HUES6 (cell line): ENCODE measurements at regions not wholly inside any gene's neighbourhood (a gene's known extent, or its start where the extent isn't known, plus 50 kb on each side); places are given as distances from the start of the nearest gene placed in this dataset.

Experiments used
- H3K27ac ChIP-seq: 2 replicates; pipeline ENCODE4 v1.7.0; 2013; ENCODE audit warnings: low read depth, mild to moderate bottlenecking, low read length, inconsistent platforms
- H3K27me3 ChIP-seq: 2 replicates; pipeline ENCODE4 v1.6.1; 2013; ENCODE audit warnings: low read length; ENCODE audit not compliant: control insufficient read depth, insufficient read depth
- H3K36me3 ChIP-seq: 2 replicates; pipeline ENCODE4 v1.6.1; 2013; ENCODE audit warnings: low read length; ENCODE audit not compliant: control insufficient read depth, insufficient read depth
- H3K4me1 ChIP-seq: 2 replicates; pipeline ENCODE4 v1.6.1; 2013; ENCODE audit warnings: low read length; ENCODE audit not compliant: control insufficient read depth, insufficient read depth
- H3K4me3 ChIP-seq: 2 replicates; pipeline ENCODE4 v1.5.1; 2013; ENCODE audit warnings: low read depth, low read length
- H3K9ac ChIP-seq: one replicate; pipeline ENCODE4 v1.6.1; 2013; ENCODE audit warnings: mild to moderate bottlenecking, low read length
- H3K9me3 ChIP-seq: 2 replicates; pipeline ENCODE4 v1.6.1; 2013; ENCODE audit warnings: low read depth, low read length; ENCODE audit not compliant: control insufficient read depth, insufficient read depth

DNA sequence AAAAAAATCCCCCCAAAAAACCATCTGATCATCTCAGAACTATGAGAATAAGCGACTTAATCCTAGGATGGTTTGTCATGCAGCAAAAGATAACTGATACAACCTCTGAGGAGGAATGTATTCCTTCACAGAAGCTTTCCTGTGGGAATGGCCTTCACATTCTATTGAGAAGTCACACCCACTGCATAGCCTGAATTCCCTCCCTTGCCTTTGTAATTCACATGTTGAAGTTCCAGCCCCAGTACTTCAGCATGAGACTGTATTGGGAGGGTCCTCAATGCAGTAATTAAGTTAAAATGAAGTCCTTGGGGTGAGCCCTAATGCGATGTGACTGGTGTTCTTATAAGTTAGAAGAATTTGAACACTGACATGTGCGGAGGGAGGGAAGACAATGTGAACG lies 395.2 kb downstream of the TUSC7 start:
- Histone ChIP-seq H3K27ac (no peak overlapping the region), H3K27me3 (no peaks in the 10 kb centered on the region), H3K4me1 (no peaks in the 10 kb centered on the region; the same call in 1 of the 2 replicates), H3K4me3 (no peak overlapping the region), H3K36me3 (no peaks in the 10 kb centered on the region), H3K9me3 (peaks cover 10% of the 10 kb centered on the region), H3K9ac (no peak overlapping the region)

DNA sequence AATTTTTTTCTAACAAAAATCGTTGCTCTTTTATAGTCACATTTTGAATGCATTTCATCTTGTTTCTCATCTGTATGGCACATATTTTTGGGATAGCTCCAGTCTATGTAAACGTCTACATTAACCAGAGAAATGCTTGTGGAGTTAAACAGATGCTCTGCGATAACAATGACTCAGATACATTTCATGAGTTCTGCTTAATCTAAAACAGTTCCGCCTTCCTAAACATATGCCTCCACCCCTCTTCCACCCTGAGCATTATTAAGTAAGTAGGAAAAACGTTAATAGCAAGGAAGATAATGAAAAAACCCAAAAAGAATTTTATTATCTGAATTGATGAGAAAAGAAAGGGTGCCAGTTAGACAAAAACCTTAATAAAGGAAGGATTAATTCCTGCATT lies 396.1 kb downstream of the TUSC7 start:
- no peaks in the 10 kb centered on the region; the same call in 1 of the 2 replicates for H3K4me1 ChIP-seq
- H3K27ac ChIP-seq = no peak overlapping the region
- no peaks in the 10 kb centered on the region for H3K27me3 ChIP-seq
- no peaks in the 10 kb centered on the region for H3K36me3 ChIP-seq
- H3K4me3 ChIP-seq = no peak overlapping the region
- H3K9me3 ChIP-seq = peaks cover 10% of the 10 kb centered on the region
- H3K9ac ChIP-seq = no peak overlapping the region

DNA sequence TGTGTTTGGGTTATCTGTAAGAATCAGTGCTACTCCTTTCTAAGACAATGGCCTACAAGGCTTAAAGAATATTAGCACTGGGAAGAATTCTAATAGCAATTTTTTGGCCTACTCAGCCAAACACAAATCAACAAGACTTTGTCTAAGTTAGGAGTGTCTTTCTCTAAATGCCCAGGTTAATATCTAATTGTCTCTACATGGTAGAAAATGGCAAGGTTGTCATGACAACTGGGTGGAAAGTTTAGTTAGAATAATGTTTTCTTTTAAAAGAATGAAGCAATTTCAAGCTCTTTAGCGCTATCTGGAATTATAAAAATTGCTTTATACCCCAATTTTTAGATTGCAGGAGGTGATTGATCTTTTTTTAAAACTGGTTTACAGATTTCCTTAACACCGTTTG lies 396.8 kb downstream of the TUSC7 start:
- H3K27ac ChIP-seq = no peak overlapping the region
- H3K36me3 ChIP-seq = no peaks in the 10 kb centered on the region
- peaks cover 10% of the 10 kb centered on the region for H3K9me3 ChIP-seq
- H3K9ac ChIP-seq = no peak overlapping the region
- H3K4me3 ChIP-seq = no peak overlapping the region
- H3K4me1 ChIP-seq = no peaks in the 10 kb centered on the region; the same call in 1 of the 2 replicates
- H3K27me3 ChIP-seq = no peaks in the 10 kb centered on the region

DNA sequence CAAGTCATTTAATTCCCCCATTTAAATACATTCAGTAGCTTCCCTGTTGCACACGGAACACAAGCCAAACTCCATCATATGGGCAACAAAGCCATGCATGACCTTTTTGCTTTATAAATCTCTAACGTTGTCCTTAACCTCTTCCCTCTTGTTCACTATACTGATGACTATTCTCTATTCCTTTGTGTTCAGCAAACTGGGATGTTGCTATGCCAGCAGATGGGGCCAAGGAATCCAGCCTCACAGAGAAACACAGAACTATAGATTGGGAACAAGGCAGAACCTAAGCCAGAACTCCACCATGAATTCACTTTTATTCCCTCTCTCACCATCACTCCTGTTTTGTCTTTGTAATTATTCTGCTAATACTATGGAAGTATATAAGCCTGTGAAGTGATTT lies 398.4 kb downstream of the TUSC7 start:
- H3K27ac ChIP-seq = no peak overlapping the region
- no peaks in the 10 kb centered on the region; the same call in 1 of the 2 replicates for H3K4me1 ChIP-seq
- no peaks in the 10 kb centered on the region for H3K27me3 ChIP-seq
- H3K36me3 ChIP-seq = no peaks in the 10 kb centered on the region
- peaks cover 10% of the 10 kb centered on the region for H3K9me3 ChIP-seq
- no peak overlapping the region for H3K9ac ChIP-seq
- no peak overlapping the region for H3K4me3 ChIP-seq

DNA sequence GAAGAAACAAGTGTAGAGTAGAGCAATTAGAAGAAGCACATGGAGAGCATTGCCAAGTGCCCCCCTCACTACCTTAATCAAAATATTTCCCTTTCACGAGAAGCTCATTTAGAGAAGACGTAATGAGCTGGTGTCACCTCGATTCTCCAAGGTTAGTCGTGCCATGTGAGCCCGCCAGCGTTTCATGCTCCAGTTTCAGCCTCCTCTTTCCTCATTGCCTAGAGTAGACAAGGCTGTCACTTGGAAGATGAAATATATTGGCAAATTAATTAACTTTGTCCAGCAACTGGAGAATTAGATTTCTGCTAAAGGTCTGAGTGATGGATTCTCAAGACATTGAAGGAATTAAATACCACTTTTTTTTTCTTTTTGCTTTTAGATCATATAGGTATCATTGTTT lies 399.6 kb downstream of the TUSC7 start:
- no peaks in the 10 kb centered on the region for H3K36me3 ChIP-seq
- no peak overlapping the region for H3K9ac ChIP-seq
- H3K9me3 ChIP-seq = no peaks in the 10 kb centered on the region
- H3K27me3 ChIP-seq = no peaks in the 10 kb centered on the region
- H3K27ac ChIP-seq = no peak overlapping the region
- peaks cover 2% of the 10 kb centered on the region for H3K4me1 ChIP-seq
- no peak overlapping the region for H3K4me3 ChIP-seq

DNA sequence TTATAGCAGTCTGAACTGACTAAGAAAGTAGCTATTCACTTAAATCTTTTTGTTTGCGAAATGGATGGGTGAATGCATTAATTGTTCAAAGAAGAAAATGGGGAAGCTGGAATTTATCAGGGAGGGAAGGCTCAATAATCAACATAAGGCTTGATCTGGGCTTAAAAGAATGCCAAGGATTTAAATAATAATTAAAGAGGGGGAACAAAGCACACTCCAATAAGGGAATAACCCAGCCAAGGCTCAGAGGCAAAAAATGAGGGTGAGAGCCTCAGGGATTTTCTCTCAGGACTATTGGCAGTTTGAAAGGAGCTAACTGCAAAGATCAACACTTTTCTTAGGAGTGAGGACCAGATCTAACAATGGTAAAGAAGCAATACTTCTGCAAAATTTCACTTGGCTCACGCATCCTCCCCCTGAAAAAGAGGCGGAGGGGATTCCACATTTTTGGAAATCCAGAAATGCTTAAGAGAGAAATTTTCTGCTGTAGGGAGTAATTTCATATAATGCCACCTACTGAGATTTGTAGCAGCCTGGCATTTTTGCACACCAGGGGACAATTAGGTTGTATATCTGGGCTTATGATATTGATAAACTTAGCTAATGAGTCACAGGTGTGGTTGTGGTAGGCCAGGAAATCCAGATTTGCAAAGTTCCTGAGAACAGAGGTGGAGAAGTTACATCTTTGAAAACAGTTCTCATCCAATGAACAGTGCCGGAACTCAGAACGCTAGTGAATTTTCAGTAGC lies 405.1 kb downstream of the TUSC7 start:
- H3K36me3 ChIP-seq = no peaks in the 10 kb centered on the region

DNA sequence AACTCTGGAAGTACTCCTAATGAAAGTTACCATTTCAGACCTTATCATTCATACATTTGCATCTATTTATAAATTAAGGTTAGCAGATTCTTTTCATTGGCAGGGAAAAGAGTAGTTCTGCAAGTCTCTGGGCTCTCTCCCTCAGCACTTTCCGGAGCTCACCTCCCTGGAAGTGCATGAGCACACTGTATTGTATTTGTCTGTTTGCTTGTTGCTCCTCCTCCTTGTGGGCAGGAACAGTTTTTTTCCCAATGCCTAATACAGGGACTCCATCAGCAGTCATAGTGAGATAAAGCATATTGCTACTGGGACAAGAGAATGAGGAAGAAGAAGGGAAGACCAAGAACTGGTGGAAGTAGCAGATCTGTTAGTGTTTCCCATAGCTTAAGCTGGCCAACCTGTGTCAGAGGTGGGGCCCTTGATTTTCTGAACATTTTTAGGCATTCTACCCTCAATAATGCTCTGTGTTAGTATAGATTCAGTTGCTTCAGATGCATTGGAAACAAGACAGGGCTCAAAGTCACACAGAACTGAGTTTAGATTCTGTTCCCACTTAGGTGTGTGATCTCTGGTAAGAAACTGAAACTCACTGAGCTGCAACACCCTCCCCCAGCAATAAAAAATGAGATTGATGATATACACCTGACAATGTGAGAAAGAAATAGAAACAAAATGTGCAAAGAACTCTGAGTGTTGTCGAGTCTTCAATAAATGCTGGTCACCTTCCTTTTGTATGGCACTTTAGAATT lies 407.8 kb downstream of the TUSC7 start:
- Histone ChIP-seq H3K27ac (no peak overlapping the region), H3K4me1 (peaks cover 18% of the 10 kb centered on the region), H3K4me3 (no peak overlapping the region), H3K9me3 (no peaks in the 10 kb centered on the region), H3K27me3 (no peaks in the 10 kb centered on the region), H3K36me3 (no peaks in the 10 kb centered on the region), H3K9ac (no peak overlapping the region)

More for the DNA sequence above, 405.1 kb downstream of the TUSC7 start:
- no peaks in the 10 kb centered on the region for H3K9me3 ChIP-seq
- H3K4me3 ChIP-seq = no peak overlapping the region
- no peak overlapping the region for H3K9ac ChIP-seq
- peaks cover 18% of the 10 kb centered on the region for H3K4me1 ChIP-seq
- H3K27me3 ChIP-seq = no peaks in the 10 kb centered on the region
- H3K27ac ChIP-seq = no peak overlapping the region

DNA sequence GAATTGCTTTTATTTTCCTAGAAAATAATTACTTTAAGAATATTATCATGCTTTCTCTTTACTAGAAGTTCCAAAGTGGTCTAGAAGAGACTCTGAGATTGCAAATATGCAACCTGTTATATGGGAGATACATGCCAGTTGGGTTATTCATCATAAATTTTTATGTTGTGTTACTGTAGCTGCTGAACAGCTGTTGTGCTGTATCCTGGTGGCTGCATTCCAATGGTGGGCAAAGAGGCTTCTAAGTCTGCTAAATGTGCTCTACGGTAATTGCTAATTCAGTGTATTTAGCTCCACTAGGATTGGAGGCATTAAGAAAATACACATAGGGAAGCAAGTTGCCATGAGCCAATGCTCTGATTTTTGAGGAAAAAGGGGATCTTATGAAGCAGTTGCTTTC lies 409.0 kb downstream of the TUSC7 start:
- peaks cover 18% of the 10 kb centered on the region for H3K4me1 ChIP-seq
- no peaks in the 10 kb centered on the region for H3K9me3 ChIP-seq
- no peak overlapping the region for H3K9ac ChIP-seq
- no peak overlapping the region for H3K27ac ChIP-seq
- no peaks in the 10 kb centered on the region for H3K27me3 ChIP-seq
- no peaks in the 10 kb centered on the region for H3K36me3 ChIP-seq
- H3K4me3 ChIP-seq = no peak overlapping the region

DNA sequence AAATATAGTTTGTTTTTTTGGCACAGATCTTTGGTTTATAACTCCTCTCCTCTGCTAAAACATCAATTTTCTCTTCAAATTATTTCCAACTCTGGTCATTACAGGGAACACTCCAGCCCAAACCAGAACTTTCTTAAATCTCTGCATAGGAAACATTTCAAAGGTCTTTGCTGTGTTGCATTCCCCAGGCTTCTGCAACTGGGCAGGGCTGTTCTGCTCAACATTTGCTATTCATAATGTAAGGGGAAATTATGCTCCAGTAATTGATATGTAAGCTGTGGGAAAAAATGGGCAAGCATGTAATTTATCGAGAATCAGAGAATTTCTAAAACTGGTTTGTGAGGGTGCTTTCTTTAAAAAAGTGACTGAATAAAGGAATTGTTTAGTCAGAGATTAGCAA lies 410.4 kb downstream of the TUSC7 start:
- H3K36me3 ChIP-seq = no peaks in the 10 kb centered on the region
- no peaks in the 10 kb centered on the region for H3K9me3 ChIP-seq
- H3K27me3 ChIP-seq = no peaks in the 10 kb centered on the region
- H3K4me3 ChIP-seq = no peak overlapping the region
- H3K4me1 ChIP-seq = peaks cover 8% of the 10 kb centered on the region
- no peak overlapping the region for H3K9ac ChIP-seq
- H3K27ac ChIP-seq = no peak overlapping the region

DNA sequence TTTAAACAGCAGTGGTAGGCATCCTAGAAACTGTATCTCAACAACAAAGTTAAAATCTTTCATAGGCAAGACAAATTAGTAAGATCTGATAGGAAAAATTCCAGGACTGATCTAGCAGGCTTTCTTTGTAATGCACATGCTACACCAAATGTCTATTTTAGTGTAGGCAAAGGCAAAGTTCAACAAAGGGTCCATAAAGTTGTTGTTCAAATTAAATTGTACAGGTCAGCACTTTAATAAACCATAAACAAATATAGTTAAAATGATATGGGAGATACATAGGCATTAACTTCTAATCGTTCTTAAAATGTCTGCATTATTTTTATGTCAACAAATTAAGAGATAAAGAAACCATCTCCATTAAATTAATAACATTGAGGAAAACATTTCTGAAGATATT lies 413.0 kb downstream of the TUSC7 start:
- Histone ChIP-seq H3K27me3 (no peaks in the 10 kb centered on the region), H3K9ac (no peak overlapping the region)

DNA sequence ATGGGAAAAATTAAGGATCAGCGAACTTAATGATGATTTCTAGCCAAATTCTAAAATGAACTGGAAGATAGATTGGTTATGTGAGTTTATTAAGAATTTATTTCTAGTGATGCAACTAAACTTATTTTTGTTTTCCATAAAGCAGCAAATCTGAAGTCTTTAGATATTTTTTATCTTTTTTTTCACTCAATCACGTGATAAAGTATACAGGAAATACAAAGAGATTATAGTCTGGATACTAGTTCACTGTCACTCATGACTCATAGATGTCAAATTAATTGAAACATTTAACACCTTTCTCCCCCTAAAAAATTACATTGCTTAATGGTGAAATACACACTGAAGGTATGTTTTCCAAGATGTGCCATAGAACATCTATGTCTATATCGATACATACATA lies 416.9 kb downstream of the TUSC7 start:
- H3K4me1 ChIP-seq = no peaks in the 10 kb centered on the region
- H3K4me3 ChIP-seq = no peak overlapping the region
- H3K9ac ChIP-seq = no peak overlapping the region
- H3K27me3 ChIP-seq = no peaks in the 10 kb centered on the region
- H3K27ac ChIP-seq = no peak overlapping the region
- no peaks in the 10 kb centered on the region for H3K36me3 ChIP-seq
- no peaks in the 10 kb centered on the region for H3K9me3 ChIP-seq

More for the DNA sequence above, 413.0 kb downstream of the TUSC7 start:
- Histone ChIP-seq H3K4me3 (no peak overlapping the region), H3K9me3 (no peaks in the 10 kb centered on the region), H3K27ac (no peak overlapping the region), H3K36me3 (no peaks in the 10 kb centered on the region), H3K4me1 (no peaks in the 10 kb centered on the region)
